ENCODE measurements at regions not wholly inside any gene's neighbourhood (a gene's known extent, or its start where the extent isn't known, plus 50 kb on each side); places are given as distances from the start of the nearest gene placed in this dataset.

GRCh38 chr3:180330440-180330839, 271.5 kb upstream of the TTC14 start:
- TF ChIP-seq CTCF (conservative IDR thresholded peaks at IDR 0.05 in 1 of 2, IDR thresholded peaks at IDR 0.05 in 1 of 2; ENCODE audit: low read depth in 1 of 2, low read length in 2 of 2) (no peak), EZH2 (IDR thresholded peaks at IDR 0.05; ENCODE audit: low read length, missing control alignments) (no peak)
- Histone ChIP-seq H3K36me3 (ENCODE audit: control insufficient read depth, insufficient read depth, low read length) (no peaks in the 10 kb centered on the region), H3K27me3 (ENCODE audit: control insufficient read depth, insufficient read depth, low read length) (no peaks in the 10 kb centered on the region), H3K79me2 (ENCODE audit: control insufficient read depth, insufficient read depth, low read length) (no peaks in the 10 kb centered on the region), H3K4me2 (ENCODE audit: extremely low read depth, insufficient read depth, low read length) (no peak overlapping the region), H3K9ac (ENCODE audit: insufficient read depth, low read length) (no peak overlapping the region), H4K20me1 (ENCODE audit: control insufficient read depth, extremely low read depth, insufficient read depth, low read length) (no peaks in the 10 kb centered on the region), H3K4me1 (ENCODE audit: control insufficient read depth, extremely low read depth, insufficient read depth, low read length) (no peaks in the 10 kb centered on the region), H3K9me3 (ENCODE audit: control insufficient read depth, insufficient read depth, low read depth, low read length) (no peaks in the 10 kb centered on the region), H2AFZ (ENCODE audit: low read length) (no peak overlapping the region), H3K4me3 (replicated peaks in 1 of 4; ENCODE audit: control extremely low read depth in 1 of 4, insufficient read depth in 1 of 4, low read depth in 3 of 4, low read length in 4 of 4) (no peak overlapping the region), H3K27ac (ENCODE audit: insufficient read depth, low read length) (no peak overlapping the region)
- no peak for DNase-seq (ENCODE audit: low read depth in 2 of 2)

DNA sequence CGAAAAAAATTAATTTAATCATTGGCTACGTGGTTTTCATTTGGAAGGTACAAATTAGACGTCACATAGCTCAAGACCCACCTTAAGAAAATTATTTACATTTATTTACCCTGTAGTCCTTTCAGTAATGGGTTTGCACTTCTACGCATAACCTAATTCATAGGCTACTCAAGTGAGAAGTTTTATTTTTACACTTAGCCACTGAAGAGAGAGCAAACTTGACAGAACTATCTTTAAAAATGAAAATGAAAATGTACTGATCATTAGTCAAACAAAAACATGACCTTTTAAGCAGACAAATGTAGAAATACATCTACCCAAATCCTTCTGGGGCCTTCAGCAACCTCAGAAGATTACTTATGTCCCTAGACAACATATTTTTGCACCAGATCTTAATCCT, 269.4 kb upstream of the TTC14 start:
- H3K27ac ChIP-seq (ENCODE audit: insufficient read depth, low read length), result no peak overlapping the region
- H3K4me2 ChIP-seq (ENCODE audit: extremely low read depth, insufficient read depth, low read length), result no peak overlapping the region
- DNase-seq (ENCODE audit: low read depth in 2 of 2), result no peak
- H2AFZ ChIP-seq (ENCODE audit: low read length), result no peak overlapping the region
- H3K27me3 ChIP-seq (ENCODE audit: control insufficient read depth, insufficient read depth, low read length), result no peaks in the 10 kb centered on the region
- no peaks in the 10 kb centered on the region for H3K36me3 ChIP-seq (ENCODE audit: control insufficient read depth, insufficient read depth, low read length)
- H3K4me3 ChIP-seq (replicated peaks in 1 of 4; ENCODE audit: control extremely low read depth in 1 of 4, insufficient read depth in 1 of 4, low read depth in 3 of 4, low read length in 4 of 4), result no peak overlapping the region
- TF ChIP-seq EZH2 (IDR thresholded peaks at IDR 0.05; ENCODE audit: low read length, missing control alignments), result no peak
- TF ChIP-seq CTCF (conservative IDR thresholded peaks at IDR 0.05 in 1 of 2, IDR thresholded peaks at IDR 0.05 in 1 of 2; ENCODE audit: low read depth in 1 of 2, low read length in 2 of 2), result no peak
- no peaks in the 10 kb centered on the region for H3K9me3 ChIP-seq (ENCODE audit: control insufficient read depth, insufficient read depth, low read depth, low read length)
- H3K9ac ChIP-seq (ENCODE audit: insufficient read depth, low read length), result no peak overlapping the region
- H3K4me1 ChIP-seq (ENCODE audit: control insufficient read depth, extremely low read depth, insufficient read depth, low read length), result no peaks in the 10 kb centered on the region
- H3K79me2 ChIP-seq (ENCODE audit: control insufficient read depth, insufficient read depth, low read length), result no peaks in the 10 kb centered on the region
- no peaks in the 10 kb centered on the region for H4K20me1 ChIP-seq (ENCODE audit: control insufficient read depth, extremely low read depth, insufficient read depth, low read length)

DNA sequence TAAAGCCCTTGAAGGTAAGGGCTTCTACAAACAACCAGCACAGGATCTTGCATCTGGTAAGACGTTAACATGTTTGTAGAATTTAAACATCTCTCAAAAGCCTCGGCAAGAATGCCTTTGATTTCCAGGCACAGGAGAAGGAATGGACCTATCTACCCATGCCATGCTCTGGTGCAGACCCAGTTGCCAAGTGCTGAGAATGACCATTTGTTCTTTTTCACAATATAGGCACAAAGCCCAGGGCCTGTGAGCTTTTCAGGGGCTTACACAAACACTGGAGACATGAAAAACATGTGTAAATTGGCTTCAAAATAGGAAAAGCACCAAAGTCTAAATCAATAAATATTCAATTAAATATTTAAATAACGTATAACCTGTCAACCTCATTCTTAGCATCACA, 266.9 kb upstream of the TTC14 start:
- Histone ChIP-seq H3K79me2 (ENCODE audit: control insufficient read depth, insufficient read depth, low read length) (no peaks in the 10 kb centered on the region), H3K4me3 (replicated peaks in 1 of 4; ENCODE audit: control extremely low read depth in 1 of 4, insufficient read depth in 1 of 4, low read depth in 3 of 4, low read length in 4 of 4) (no peak overlapping the region), H3K27ac (ENCODE audit: insufficient read depth, low read length) (no peak overlapping the region), H2AFZ (ENCODE audit: low read length) (no peak overlapping the region), H4K20me1 (ENCODE audit: control insufficient read depth, extremely low read depth, insufficient read depth, low read length) (no peaks in the 10 kb centered on the region), H3K27me3 (ENCODE audit: control insufficient read depth, insufficient read depth, low read length) (no peaks in the 10 kb centered on the region), H3K4me2 (ENCODE audit: extremely low read depth, insufficient read depth, low read length) (no peak overlapping the region), H3K9me3 (ENCODE audit: control insufficient read depth, insufficient read depth, low read depth, low read length) (no peaks in the 10 kb centered on the region), H3K9ac (ENCODE audit: insufficient read depth, low read length) (no peak overlapping the region), H3K4me1 (ENCODE audit: control insufficient read depth, extremely low read depth, insufficient read depth, low read length) (no peaks in the 10 kb centered on the region), H3K36me3 (ENCODE audit: control insufficient read depth, insufficient read depth, low read length) (no peaks in the 10 kb centered on the region)
- TF ChIP-seq EZH2 (IDR thresholded peaks at IDR 0.05; ENCODE audit: low read length, missing control alignments), result no peak
- no peak for DNase-seq (ENCODE audit: low read depth in 2 of 2)

Measured in fibroblast of lung (primary cell).